ENCODE measurements at regions not wholly inside any gene's neighbourhood (a gene's known extent, or its start where the extent isn't known, plus 50 kb on each side); places are given as distances from the start of the nearest gene placed in this dataset.

GRCh38 chr2:180905461-180905860 is 74.9 kb upstream of the UBE2E3 start:
- in situ Hi-C loops (cut with HindIII; ENCODE audit: low pct_ligation_motif_present, low sequenced_read_pairs) = no loop called here
- TF ChIP-seq, protein P1, sequence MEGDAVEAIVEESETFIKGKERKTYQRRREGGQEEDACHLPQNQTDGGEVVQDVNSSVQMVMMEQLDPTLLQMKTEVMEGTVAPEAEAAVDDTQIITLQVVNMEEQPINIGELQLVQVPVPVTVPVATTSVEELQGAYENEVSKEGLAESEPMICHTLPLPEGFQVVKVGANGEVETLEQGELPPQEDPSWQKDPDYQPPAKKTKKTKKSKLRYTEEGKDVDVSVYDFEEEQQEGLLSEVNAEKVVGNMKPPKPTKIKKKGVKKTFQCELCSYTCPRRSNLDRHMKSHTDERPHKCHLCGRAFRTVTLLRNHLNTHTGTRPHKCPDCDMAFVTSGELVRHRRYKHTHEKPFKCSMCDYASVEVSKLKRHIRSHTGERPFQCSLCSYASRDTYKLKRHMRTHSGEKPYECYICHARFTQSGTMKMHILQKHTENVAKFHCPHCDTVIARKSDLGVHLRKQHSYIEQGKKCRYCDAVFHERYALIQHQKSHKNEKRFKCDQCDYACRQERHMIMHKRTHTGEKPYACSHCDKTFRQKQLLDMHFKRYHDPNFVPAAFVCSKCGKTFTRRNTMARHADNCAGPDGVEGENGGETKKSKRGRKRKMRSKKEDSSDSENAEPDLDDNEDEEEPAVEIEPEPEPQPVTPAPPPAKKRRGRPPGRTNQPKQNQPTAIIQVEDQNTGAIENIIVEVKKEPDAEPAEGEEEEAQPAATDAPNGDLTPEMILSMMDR (IDR thresholded peaks at IDR 0.05; ENCODE audit: low read depth, low read length, missing control alignments) = no peak

DNA sequence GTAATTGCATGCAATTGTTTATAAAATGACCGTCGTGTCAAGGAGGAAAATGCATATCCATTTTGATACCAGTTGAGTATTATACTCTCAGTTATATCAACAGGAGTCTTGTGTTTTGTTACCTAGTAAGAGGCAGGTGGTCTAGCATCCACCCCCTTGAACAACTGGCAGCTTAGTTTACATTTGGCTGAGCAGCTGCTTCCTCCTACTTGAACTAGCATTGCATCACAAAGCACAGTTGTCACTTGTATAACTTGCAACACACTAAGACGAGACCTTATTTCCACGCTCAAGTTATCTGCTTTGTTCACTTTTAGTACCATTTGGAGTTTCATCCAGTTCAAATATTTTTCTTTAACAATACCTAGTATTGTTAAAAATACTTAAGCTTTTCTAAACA is 75.4 kb upstream of the UBE2E3 start:
- Histone ChIP-seq H3K36me3 (replicated peaks) (no peaks in the 10 kb centered on the region), H3K27me3 (replicated peaks) (no peaks in the 10 kb centered on the region), H3K27ac (no peak overlapping the region), H3K4me3 (ENCODE audit: low read depth, low read length) (no peak overlapping the region)
- no peak for DNase-seq
- in situ Hi-C loops (cut with HindIII; ENCODE audit: low pct_ligation_motif_present, low sequenced_read_pairs) = no loop called here
- TF ChIP-seq, protein P1 (IDR thresholded peaks at IDR 0.05; ENCODE audit: low read depth, low read length, missing control alignments) = no peak

More at GRCh38 chr2:180905461-180905860, 74.9 kb upstream of the UBE2E3 start:
- Histone ChIP-seq H3K27me3 (replicated peaks) (no peaks in the 10 kb centered on the region), H3K36me3 (replicated peaks) (no peaks in the 10 kb centered on the region), H3K4me3 (ENCODE audit: low read depth, low read length) (no peak overlapping the region), H3K27ac (no peak overlapping the region)
- peak; percentile 16 for DNase-seq

- TF ChIP-seq, protein P1 (IDR thresholded peaks at IDR 0.05; ENCODE audit: low read depth, low read length, missing control alignments) = no peak
- H3K36me3 ChIP-seq (replicated peaks) = no peaks in the 10 kb centered on the region
- H3K27me3 ChIP-seq (replicated peaks) = no peaks in the 10 kb centered on the region
- in situ Hi-C loops (cut with HindIII; ENCODE audit: low pct_ligation_motif_present, low sequenced_read_pairs) = no loop called here
- no peak overlapping the region for H3K4me3 ChIP-seq (ENCODE audit: low read depth, low read length)
- H3K27ac ChIP-seq = no peak overlapping the region
- no peak for DNase-seq
Measured at GRCh38 chr2:180901331-180901730, 79.1 kb upstream of the UBE2E3 start.

- no peak for DNase-seq
- Histone ChIP-seq H3K36me3 (replicated peaks) (no peaks in the 10 kb centered on the region), H3K27ac (no peak overlapping the region), H3K27me3 (replicated peaks) (no peaks in the 10 kb centered on the region), H3K4me3 (ENCODE audit: low read depth, low read length) (no peak overlapping the region)
- in situ Hi-C loops (cut with HindIII; ENCODE audit: low pct_ligation_motif_present, low sequenced_read_pairs) = no loop called here
- TF ChIP-seq, protein P1 (IDR thresholded peaks at IDR 0.05; ENCODE audit: low read depth, low read length, missing control alignments) = no peak
Measured at GRCh38 chr2:180893752-180894151, 86.7 kb upstream of the UBE2E3 start.

DNA sequence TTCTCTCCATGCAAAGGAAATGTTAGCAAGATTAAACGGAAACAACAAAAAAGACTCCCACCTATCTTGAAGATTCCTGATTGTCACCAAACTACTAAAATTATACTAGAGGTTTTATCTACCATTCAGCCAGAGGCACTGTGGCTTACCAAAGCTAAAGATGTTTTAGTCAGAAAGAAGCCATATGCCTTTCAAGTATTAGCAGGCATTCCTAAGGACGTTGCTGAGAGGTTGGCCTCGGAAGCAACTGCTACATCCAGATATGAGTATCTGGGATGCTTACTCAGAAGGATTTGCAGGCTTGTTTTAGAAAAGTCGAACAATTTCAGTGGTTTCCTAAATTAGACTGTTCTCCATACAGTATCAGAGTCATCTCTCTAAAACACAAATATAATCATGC is 88.3 kb upstream of the UBE2E3 start:
- DNase-seq = no peak
- TF ChIP-seq, protein P1 (IDR thresholded peaks at IDR 0.05; ENCODE audit: low read depth, low read length, missing control alignments) = no peak
- Histone ChIP-seq H3K27ac (no peak overlapping the region), H3K36me3 (replicated peaks) (no peaks in the 10 kb centered on the region), H3K27me3 (replicated peaks) (no peaks in the 10 kb centered on the region), H3K4me3 (ENCODE audit: low read depth, low read length) (no peak overlapping the region)
- in situ Hi-C loops (cut with HindIII; ENCODE audit: low pct_ligation_motif_present, low sequenced_read_pairs) = no loop called here

- no peaks in the 10 kb centered on the region for H3K36me3 ChIP-seq (replicated peaks)
- no peak overlapping the region for H3K4me3 ChIP-seq (ENCODE audit: low read depth, low read length)
- H3K27me3 ChIP-seq (replicated peaks) = no peaks in the 10 kb centered on the region
- TF ChIP-seq, protein P1 (IDR thresholded peaks at IDR 0.05; ENCODE audit: low read depth, low read length, missing control alignments) = no peak
- H3K27ac ChIP-seq = no peak overlapping the region
- DNase-seq = no peak
- in situ Hi-C loops (cut with HindIII; ENCODE audit: low pct_ligation_motif_present, low sequenced_read_pairs) = no loop called here
Measured at GRCh38 chr2:180891360-180891759, 89.0 kb upstream of the UBE2E3 start.

All from brain microvascular endothelial cell (primary cell).